G401 (cell line): ENCODE measurements at regions not wholly inside any gene's neighbourhood (a gene's known extent, or its start where the extent isn't known, plus 50 kb on each side); places are given as distances from the start of the nearest gene placed in this dataset.
"Not testable (repeated sequence)": the region's sequence is repeated elsewhere in the genome, so short reads cannot be mapped to it uniquely, and the experiment has no call there.

Experiments used
- DNase-seq: peaks from one replicate; pipeline ENCODE4 v3.0.0-alpha.2; 2015; ENCODE audit warnings: low spot score
- in situ Hi-C: cut with HindIII; loops from 2 replicates; pipeline ENCODE4 v1.10.0; 2016; ENCODE audit warnings: low sequenced_read_pairs, mixed read lengths

DNA sequence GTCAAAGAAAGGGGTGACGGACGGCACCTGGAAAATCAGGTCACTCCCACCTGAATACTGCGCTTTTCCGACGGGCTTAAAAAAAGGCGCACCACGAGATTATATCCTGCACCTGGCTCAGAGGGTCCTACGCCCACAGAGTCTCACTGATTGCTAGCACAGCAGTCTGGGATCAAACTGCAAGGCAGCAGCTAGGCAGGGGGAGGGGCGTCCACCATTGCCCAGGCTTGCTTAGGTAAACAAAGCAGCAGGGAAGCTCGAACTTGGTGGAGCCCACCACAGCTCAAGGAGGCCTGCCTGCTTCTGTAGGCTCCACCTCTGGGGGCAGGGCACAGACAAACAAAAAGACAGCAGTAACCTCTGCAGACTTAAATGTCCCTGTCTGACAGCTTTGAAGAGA is 277.3 kb upstream of the ST8SIA4 start:
- not testable (repeated sequence) for DNase-seq

DNA sequence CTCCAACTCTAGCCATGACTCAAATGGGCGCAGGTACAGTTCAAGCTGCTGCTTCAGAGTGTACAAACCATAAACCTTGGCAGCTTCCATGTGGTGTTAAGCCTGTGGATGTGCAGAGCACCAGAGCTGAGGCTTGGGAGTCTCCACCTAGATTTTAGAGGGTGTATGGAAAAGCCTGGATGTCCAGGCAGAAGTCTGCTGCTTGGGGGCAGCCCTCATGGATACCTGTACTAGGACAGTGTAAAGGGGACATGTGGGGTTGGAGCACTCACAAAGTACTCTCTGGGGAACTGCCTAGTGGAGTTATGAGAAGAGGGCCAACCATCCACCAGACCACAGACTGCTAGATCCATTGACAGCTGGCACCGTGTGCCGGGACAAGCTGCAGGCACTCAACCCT is 273.5 kb upstream of the ST8SIA4 start:
- in situ Hi-C loops = no loop called here
- DNase-seq = no peak

More for the DNA sequence above, 277.3 kb upstream of the ST8SIA4 start:
- in situ Hi-C loops = not testable (repeated sequence)

DNA sequence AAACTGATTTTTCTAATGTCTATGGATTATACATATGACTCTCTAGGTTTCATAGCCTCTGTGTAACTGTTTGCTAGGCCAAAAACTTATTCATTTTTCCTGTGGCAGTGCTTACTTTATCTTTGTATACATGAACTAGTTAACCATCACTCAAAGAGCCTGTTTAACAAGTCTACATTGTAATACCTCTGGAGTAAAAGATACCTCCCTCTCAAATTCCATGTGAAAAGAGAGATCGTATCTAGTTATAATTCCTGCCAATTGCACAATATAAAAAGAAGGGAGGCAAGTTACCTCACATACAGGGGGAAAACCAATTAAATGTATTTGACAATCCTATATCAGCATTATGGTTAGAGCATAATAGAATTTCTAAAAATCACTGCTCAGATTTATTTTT is 271.9 kb upstream of the ST8SIA4 start:
- DNase-seq = no peak
- in situ Hi-C loops = no loop called here

DNA sequence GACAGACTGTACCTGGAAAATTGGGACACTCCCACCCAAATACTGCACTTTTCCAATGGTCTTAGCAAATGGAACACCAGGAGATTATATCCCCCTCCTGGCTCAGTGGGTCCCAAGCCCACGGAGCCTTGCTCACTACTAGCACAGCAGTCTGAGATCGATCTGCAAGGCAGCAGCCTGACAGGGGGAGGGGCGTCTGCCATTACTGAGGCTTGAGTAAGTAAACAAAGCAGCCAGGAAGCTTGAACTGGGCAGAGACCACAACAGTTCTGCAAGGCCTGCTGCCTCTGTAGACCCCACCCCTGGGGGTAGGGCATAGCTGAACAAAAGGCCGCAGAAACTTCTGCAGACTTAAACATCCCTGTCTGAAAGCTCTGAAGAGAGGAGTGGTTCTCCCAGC is 260.0 kb upstream of the ST8SIA4 start:
- in situ Hi-C loops = no loop called here
- no peak for DNase-seq

DNA sequence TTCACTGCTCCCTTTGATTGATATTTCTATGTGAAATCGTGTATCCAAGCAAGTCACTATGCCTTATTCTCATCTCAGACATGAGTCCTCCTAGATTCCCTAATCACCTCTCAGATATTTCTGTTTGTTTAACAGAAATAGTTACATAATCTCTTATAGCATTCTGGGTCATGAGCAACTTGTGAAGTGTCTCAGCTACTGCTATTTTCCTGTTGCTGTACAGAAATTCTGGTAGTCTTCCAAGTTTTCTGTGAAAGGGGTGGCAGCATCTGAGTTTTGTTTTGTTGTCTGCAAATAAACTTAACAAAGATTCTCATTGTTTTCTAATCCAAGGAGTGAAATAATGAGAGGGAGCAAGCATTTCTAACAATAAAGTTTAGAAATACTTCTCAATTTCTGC is 256.9 kb upstream of the ST8SIA4 start:
- in situ Hi-C loops = no loop called here

DNA sequence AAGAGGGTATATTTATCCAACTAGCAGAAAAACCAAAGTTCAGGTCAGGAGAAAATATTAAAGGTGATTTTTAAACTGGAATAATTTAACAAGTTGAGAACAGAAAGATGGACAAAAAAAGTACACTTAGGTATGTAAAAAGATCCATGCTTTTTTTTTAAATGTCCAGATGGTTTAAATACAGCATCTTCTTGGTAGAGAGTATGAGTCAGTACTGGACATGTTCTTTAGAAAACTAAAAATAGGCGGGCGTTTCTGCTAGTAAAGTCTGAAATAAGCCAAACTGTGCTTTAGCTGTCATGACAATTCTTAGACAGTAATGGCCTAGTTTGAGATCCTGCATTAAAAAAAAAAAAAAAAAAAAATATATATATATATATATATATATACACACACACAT is 255.9 kb upstream of the ST8SIA4 start:
- DNase-seq = no peak
- in situ Hi-C loops = no loop called here

More for the DNA sequence above, 256.9 kb upstream of the ST8SIA4 start:
- peak; percentile 3 for DNase-seq

DNA sequence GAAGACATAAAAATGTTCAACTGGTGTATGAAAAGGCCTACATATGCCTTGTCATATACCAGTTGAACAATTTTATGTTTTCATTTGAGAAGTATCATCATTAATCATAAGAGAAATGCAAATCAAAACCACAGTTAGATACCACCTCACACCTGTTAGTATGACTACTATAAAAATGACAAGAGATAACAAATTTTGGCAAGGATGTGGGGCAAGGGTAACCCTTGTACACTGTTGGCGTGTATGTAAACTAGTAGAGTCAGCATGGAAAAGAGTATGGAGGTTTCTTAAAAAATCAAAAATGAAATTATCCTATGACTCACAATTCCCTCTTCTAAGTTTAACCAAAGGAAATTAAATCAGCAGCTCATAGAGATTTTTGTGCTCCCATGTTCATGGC is 250.4 kb upstream of the ST8SIA4 start:
- no peak for DNase-seq
- in situ Hi-C loops = no loop called here

DNA sequence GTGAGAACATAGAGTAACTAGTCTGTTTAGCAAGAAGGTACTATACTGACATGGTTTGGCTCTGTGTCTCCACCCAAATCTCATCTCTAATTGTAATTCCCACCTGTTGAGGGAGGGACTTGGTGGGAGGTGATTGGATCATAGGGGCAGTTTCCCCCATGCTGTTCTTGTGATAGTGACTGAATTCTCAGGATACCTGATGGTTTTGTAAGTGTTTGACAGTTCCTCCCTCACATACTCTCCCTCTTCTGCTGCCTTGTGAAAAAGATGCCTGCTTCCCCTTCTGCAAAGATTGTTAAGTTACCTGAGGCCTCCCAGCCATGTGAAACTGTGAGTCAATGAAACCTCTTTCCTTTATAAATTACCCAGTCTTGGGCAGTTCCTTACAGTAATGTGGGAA is 240.4 kb upstream of the ST8SIA4 start:
- no peak for DNase-seq
- in situ Hi-C loops = no loop called here

DNA sequence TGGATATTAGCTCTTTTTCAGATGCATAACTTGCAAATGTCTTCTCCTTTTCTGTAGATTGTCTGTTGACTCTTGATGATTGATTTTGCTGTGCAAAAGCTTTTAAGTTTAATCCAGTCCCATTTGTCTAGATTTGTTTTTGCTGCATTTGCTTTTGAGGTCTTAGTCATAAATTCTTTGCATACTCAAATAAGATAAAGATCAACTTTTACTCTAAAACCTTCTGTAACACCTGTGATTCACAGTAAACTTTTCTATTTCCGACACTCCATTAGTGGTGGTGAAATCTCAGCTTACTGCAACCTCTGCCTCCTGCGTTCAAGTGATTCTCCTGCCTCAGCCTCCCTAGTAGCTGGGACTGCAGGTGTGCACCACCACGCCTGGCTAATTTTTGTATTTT is 239.0 kb upstream of the ST8SIA4 start:
- DNase-seq = no peak
- in situ Hi-C loops = no loop called here

DNA sequence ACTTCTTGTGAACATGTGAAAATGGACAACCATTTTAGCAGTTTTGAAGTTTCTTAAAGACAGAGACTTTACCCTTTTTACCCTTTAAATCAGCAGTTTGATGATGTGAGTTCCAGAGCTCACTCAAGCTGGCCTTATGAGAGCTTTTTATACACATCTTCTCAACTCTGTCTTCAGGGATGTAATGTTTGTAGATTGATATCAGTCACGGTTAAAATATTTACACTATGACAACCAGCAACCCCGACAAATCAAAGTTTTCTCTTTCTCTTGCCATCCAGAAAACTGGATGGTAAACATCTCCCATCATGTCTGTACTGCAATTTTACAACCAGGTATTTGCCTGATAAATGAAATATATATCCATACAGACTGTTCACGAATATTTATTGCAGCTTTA is 233.4 kb upstream of the ST8SIA4 start:
- in situ Hi-C loops = no loop called here
- DNase-seq = no peak

DNA sequence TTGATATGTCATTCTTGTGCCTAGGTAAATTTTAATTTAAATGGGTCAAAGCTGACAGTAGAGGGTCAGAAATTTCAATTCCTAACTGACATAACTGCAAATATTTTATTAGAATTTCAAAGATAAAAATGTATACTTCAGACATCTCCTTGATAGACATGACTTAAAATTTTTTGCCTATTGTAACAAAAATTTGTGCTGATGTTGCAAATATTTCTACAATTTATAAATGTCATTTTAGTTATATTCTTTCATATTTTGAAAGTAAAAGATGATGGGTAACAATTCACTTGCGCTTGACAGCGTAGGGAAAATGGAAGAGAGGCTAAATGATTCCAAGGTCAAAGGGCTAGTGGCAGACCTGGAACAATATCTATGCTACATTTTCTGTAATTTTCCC is 220.3 kb upstream of the ST8SIA4 start:
- in situ Hi-C loops = no loop called here
- no peak for DNase-seq

DNA sequence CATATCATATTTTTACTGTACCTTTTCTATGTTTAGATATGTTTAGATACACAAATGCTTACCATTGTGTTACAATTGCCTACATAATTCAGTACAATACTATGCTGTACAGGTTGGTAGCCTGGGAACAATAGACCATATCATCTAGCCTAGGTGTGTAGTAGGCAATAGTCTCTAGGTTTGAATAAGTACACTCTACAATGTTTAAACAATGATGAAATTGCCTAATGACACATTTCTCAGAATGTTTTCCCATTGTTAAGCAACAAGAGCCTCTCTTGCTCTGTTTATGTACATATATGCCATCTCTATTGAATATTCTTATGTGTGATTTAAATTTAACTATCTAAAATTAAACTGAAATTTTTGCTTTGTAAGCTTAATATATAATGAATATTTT is 209.6 kb upstream of the ST8SIA4 start:
- DNase-seq = no peak
- in situ Hi-C loops = no loop called here

DNA sequence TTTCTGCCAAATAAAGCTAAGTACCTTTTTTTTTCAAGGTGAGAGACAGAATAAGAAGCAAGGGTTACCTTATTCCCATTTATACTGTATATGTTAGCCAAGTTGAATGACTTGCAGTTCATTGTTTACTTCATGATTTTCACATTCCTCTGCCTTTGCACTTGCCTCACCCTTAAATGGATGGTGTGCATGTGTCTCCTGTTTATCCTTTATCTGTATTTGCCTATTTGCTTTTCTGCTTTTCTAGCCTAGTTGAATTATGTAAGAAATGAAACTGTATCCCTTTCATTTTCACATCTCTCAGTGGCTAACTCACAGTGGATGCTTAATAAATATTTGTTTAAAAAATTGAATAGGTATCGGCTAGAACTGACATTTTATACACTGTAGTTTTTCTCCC is 200.8 kb upstream of the ST8SIA4 start:
- DNase-seq = no peak
- in situ Hi-C loops = no loop called here

DNA sequence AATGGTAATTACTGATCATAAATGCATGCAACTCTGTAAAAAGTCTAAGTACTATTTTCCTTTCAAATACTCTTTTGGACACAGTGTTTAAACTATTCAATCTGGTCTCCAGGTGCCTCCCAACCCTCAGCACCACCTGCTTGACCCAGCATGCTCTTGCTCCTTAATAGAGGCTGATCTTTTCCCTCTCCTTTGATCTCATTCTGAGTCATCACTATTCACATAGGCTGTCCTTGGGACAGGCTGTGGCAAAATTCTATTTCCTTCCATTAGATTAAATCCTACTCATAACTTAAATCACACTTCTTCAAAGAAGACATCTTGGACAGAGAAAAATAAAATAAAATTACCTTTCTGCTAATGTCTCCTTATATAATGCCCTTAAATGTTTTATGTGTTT is 199.4 kb upstream of the ST8SIA4 start:
- no peak for DNase-seq
- in situ Hi-C loops = no loop called here

DNA sequence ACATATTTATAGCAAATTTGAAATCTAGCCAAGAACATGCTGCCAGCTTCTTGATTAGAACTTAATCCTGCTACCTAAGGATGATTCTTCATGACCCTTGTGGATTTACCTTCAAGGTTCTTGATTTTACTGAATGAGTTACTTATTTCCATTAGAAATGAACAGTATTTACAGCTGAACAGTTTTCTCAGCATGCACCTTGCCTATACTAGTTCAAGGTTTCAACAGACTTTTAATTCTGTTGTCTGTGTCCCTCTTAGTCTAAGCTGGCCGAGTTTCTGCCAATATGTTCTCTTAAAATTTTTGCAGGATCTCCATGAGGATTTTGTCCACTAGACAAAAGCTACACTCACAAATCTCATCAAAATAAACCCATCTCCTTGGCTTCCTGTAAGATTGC is 188.8 kb upstream of the ST8SIA4 start:
- in situ Hi-C loops = no loop called here
- no peak for DNase-seq

DNA sequence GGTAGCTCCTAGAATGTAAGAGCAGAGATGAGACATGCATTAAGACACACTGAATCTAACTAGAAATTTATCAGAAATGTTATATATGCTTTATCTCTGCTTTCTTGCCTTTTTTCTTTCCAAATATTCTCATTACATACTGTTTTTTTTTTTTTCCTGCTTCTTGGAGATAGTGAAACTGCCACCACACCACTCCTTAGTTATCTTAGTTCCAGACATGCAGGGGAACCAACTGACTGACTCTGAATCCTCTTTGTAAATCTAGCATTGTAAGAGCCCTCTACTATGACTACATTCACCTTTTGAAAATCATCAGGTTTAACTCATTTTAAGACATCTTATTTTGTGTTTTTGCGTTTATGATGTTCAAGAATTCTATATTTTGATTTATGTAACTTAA is 181.3 kb upstream of the ST8SIA4 start:
- no peak for DNase-seq
- in situ Hi-C loops = no loop called here

DNA sequence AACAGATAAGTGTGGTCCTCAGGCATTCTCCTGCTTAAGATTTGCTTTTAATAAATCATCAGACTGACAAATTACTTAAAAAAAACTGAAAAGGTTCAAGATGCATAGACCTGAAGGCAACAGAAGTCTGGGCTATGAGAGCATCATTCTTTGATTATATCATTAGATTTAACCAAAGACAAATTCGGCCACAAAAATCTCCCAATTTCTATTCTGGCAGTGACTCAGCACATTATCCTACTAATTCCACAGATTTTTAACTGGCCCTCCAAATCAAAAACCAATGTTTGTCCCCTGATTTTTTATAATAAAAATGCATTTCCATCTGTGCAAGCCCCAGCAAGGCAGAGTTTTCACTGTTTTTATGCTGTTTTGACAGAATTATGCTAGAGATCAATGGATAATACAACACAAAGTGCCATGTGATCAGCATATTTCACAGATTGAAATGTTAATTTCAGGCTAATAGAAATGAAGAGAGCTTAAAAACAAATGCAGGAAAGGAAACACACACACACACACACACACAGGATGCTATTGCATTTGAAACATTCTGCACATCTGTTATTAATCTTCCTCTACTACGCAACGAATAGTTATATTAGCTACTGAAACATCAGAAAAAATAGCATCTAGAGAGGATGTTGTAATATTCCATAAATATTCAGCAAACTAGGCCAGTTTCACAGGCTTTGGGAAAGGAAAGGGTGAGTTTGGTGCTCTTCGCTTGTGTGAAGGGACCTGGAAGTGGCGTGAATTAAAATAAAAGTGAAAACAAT is 177.6 kb upstream of the ST8SIA4 start:
- DNase-seq = no peak
- in situ Hi-C loops = no loop called here

DNA sequence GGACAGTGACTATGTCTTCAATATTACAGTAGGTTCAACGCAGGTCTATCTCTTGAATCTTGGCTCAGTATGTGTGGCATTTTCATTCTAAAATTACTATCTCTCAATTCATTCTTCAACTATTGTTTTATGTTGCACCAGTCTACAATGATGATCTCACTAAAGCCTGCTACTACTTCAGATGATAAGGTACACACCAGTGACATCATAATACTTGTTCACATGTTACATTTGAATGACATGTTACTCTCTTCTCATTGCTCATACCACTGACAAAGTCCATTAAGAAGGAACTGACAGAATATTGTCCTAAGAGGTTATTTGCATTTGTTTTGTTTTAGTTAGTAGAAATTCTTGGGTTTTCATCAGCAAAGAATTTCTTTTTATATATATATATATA is 165.2 kb upstream of the ST8SIA4 start:
- in situ Hi-C loops = no loop called here
- no peak for DNase-seq

DNA sequence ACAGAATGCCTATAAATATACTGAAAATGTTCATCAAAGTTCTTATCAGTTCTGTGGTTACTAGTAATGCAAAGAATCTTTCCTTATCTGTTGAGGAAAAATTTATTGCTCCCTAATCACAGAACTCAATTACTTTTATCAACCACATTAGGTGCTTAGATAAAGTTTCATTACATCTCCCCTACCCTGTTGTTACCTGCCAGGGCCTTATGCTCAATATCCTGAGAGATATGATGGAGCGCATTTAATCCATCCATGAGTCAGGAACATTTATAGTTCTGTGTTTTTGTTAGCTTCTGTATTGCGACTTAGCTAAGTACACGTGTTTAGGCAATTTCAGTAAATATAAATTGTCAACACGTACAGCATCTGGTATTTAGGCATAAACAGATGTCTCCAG is 164.3 kb upstream of the ST8SIA4 start:
- DNase-seq = no peak
- in situ Hi-C loops = no loop called here

DNA sequence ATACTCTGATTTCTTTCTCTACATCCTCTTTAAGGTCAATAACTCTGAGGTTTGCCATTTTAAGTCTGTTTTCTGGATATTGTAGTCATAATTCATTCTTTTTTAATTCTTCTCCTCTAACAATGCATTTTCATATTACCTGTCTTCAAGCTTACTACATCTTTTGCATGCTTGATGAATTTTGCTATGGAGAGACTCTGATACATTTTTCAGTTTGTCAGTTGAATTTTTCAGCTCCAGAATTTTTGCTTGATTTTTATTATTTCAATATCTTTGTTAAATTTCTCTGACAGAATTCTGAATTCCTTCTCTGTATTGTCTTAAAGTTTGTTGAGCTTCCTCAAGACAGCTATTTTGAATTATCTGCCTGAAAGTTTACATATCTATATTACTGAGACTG is 159.8 kb upstream of the ST8SIA4 start:
- in situ Hi-C loops = no loop called here
- no peak for DNase-seq

DNA sequence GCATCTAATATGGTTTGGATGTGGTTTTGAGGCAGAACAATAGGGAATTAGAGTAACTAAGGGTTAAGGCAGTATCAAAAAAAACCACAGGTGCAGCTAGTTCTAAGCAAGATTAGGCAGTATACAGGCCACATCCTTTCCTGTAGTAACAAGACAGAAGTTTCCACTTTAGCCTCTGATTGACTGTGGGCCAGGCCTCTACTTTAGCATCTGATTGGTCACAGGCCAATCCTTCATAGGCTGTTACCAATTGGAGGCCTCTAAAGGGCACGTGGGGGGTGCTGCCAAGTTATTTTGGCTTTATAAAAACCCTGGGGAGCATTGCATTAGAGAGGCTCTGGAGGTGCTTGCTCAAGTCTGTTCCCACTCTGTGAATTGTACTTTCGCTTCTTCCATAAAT is 144.1 kb upstream of the ST8SIA4 start:
- no peak for DNase-seq
- in situ Hi-C loops = no loop called here

DNA sequence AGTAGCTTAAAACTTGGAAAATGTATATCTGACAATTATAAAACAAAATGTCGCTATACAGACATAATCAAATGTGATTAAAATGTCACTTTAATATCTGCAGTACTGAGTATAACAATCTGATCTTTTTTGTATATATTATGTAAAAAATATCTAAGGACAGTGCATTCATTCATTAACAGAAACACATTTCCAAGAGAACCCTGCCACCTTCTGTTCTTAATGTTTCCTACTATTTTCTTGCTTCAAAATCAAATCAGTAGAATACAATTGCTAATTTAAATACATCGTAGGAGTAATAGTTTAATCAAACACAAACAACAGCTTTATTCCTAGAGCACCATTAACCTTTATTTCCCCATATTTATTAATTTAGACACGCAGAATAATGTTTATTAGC is 142.6 kb upstream of the ST8SIA4 start:
- in situ Hi-C loops = no loop called here

More for the DNA sequence above, 142.6 kb upstream of the ST8SIA4 start:
- no peak for DNase-seq
